ENCODE measurements at regions not wholly inside any gene's neighbourhood (a gene's known extent, or its start where the extent isn't known, plus 50 kb on each side); places are given as distances from the start of the nearest gene placed in this dataset.

GRCh38 chr3:177447938-177448337 is 250.7 kb upstream of the TBL1XR1 start:
- H2AFZ ChIP-seq (ENCODE audit: low read depth, low read length), result no peak overlapping the region
- H3K4me3 ChIP-seq (ENCODE audit: low read length), result no peak overlapping the region
- no peak overlapping the region for H3K27ac ChIP-seq (ENCODE audit: low read length)
- no peaks in the 10 kb centered on the region for H3K9me3 ChIP-seq (ENCODE audit: low read length)
- no peak overlapping the region for H3K4me2 ChIP-seq (ENCODE audit: low read length)
- no peaks in the 10 kb centered on the region for H3F3A ChIP-seq (ENCODE audit: insufficient read depth, low read length, poor library complexity, severe bottlenecking)
- no peak overlapping the region for H3K9ac ChIP-seq (ENCODE audit: low read length)
- H3K79me2 ChIP-seq (replicated peaks; ENCODE audit: insufficient read depth, low read length), result no peaks in the 10 kb centered on the region
- H3K36me3 ChIP-seq (ENCODE audit: insufficient read depth, low read length), result no peaks in the 10 kb centered on the region
- H4K20me1 ChIP-seq (ENCODE audit: insufficient read depth), result no peaks in the 10 kb centered on the region
- no peaks in the 10 kb centered on the region for H3K27me3 ChIP-seq (ENCODE audit: insufficient read depth, low read depth, low read length)
- no peaks in the 10 kb centered on the region for H3K9me2 ChIP-seq (ENCODE audit: insufficient read depth, low read length)
- no peak for TF ChIP-seq EZH2 (IDR thresholded peaks at IDR 0.05; ENCODE audit: borderline replicate concordance, insufficient read depth, low read length, poor library complexity, severe bottlenecking)
- TF ChIP-seq CTCF (IDR thresholded peaks at IDR 0.05; ENCODE audit: poor library complexity, severe bottlenecking), result no peak
- TF ChIP-seq TAF1 (IDR thresholded peaks at IDR 0.05; ENCODE audit: low read depth), result no peak
- TF ChIP-seq SMC3 (conservative IDR thresholded peaks at IDR 0.05; ENCODE audit: poor library complexity), result no peak
- TF ChIP-seq MXI1 (conservative IDR thresholded peaks at IDR 0.05; ENCODE audit: poor library complexity, severe bottlenecking), result no peak
- no peak for TF ChIP-seq REST (IDR thresholded peaks at IDR 0.05; ENCODE audit: borderline replicate concordance)
- TF ChIP-seq EP300 (conservative IDR thresholded peaks at IDR 0.05; ENCODE audit: poor library complexity, severe bottlenecking), result no peak
- TF ChIP-seq POLR2AphosphoS5 (IDR thresholded peaks at IDR 0.05), result no peak
- TF ChIP-seq RAD21 (conservative IDR thresholded peaks at IDR 0.05), result no peak

- Histone ChIP-seq H3K4me2 (ENCODE audit: low read length) (no peak overlapping the region), H2AFZ (ENCODE audit: low read depth, low read length) (no peak overlapping the region), H3K9ac (ENCODE audit: low read length) (no peak overlapping the region), H3K9me2 (ENCODE audit: insufficient read depth, low read length) (no peaks in the 10 kb centered on the region), H4K20me1 (ENCODE audit: insufficient read depth) (no peaks in the 10 kb centered on the region), H3K4me3 (ENCODE audit: low read length) (no peak overlapping the region), H3K36me3 (ENCODE audit: insufficient read depth, low read length) (no peaks in the 10 kb centered on the region), H3F3A (ENCODE audit: insufficient read depth, low read length, poor library complexity, severe bottlenecking) (no peaks in the 10 kb centered on the region), H3K9me3 (ENCODE audit: low read length) (no peaks in the 10 kb centered on the region), H3K79me2 (replicated peaks; ENCODE audit: insufficient read depth, low read length) (no peaks in the 10 kb centered on the region), H3K27me3 (ENCODE audit: insufficient read depth, low read depth, low read length) (no peaks in the 10 kb centered on the region), H3K27ac (ENCODE audit: low read length) (no peak overlapping the region)
- TF ChIP-seq POLR2AphosphoS5 (IDR thresholded peaks at IDR 0.05) (no peak), CTCF (IDR thresholded peaks at IDR 0.05; ENCODE audit: poor library complexity, severe bottlenecking) (no peak), SMC3 (conservative IDR thresholded peaks at IDR 0.05; ENCODE audit: poor library complexity) (no peak), MXI1 (conservative IDR thresholded peaks at IDR 0.05; ENCODE audit: poor library complexity, severe bottlenecking) (no peak), TAF1 (IDR thresholded peaks at IDR 0.05; ENCODE audit: low read depth) (no peak), REST (IDR thresholded peaks at IDR 0.05; ENCODE audit: borderline replicate concordance) (no peak), EZH2 (IDR thresholded peaks at IDR 0.05; ENCODE audit: borderline replicate concordance, insufficient read depth, low read length, poor library complexity, severe bottlenecking) (no peak), RAD21 (conservative IDR thresholded peaks at IDR 0.05) (no peak), EP300 (conservative IDR thresholded peaks at IDR 0.05; ENCODE audit: poor library complexity, severe bottlenecking) (no peak)
Measured at GRCh38 chr3:177448987-177449359, 251.7 kb upstream of the TBL1XR1 start.

All from neural cell (in vitro differentiated cells).